Neuronal stem cell (in vitro differentiated cells): ENCODE measurements at regions not wholly inside any gene's neighbourhood (a gene's known extent, or its start where the extent isn't known, plus 50 kb on each side); places are given as distances from the start of the nearest gene placed in this dataset.

Experiments
- DNase-seq: peaks from one replicate; pipeline ENCODE4 v3.0.0-alpha.2; 2013; ENCODE audit warnings: low spot score
- H2AFZ ChIP-seq: one replicate; pipeline ENCODE4 v1.6.1; 2013; ENCODE audit warnings: mild to moderate bottlenecking, low read length, inconsistent platforms
- H2AK5ac ChIP-seq: 2 replicates; pipeline ENCODE4 v1.6.1; 2013; ENCODE audit warnings: low read depth, mild to moderate bottlenecking, inconsistent platforms, low read length, moderate library complexity, mixed read lengths
- H2BK120ac ChIP-seq: 2 replicates; pipeline ENCODE4 v1.6.1; 2013; ENCODE audit warnings: low read depth, mild to moderate bottlenecking, inconsistent platforms, low read length, moderate library complexity, mixed read lengths
- H2BK12ac ChIP-seq: one replicate; pipeline ENCODE4 v1.6.1; 2013; ENCODE audit warnings: low read length, inconsistent platforms
- H2BK15ac ChIP-seq: 2 replicates; pipeline ENCODE4 v1.6.1; 2013; ENCODE audit warnings: mild to moderate bottlenecking, low read length, inconsistent platforms, mixed read lengths
- H2BK5ac ChIP-seq: one replicate; pipeline ENCODE4 v1.6.1; 2013; ENCODE audit warnings: inconsistent platforms, mild to moderate bottlenecking, low read length, moderate library complexity
- H3K14ac ChIP-seq: one replicate; pipeline ENCODE4 v1.6.1; 2013; ENCODE audit warnings: low read length, inconsistent platforms
- H3K18ac ChIP-seq: 2 replicates; pipeline ENCODE4 v1.6.1; 2013; ENCODE audit warnings: low read length, inconsistent platforms
- H3K23ac ChIP-seq: 2 replicates; pipeline ENCODE4 v1.6.1; 2013; ENCODE audit warnings: low read depth, mild to moderate bottlenecking, mixed read lengths, low read length, inconsistent platforms; ENCODE audit not compliant: poor library complexity
- H3K27ac ChIP-seq: replicated peaks from 3 replicates; pipeline ENCODE4 v1.5.1; 2013; ENCODE audit warnings: low read length, inconsistent platforms
- H3K27me3 ChIP-seq, 3 experiments: 2 replicates each; pipeline ENCODE4 v1.6.1; 2013; ENCODE audit warnings: low read length in 3 of 3, mild to moderate bottlenecking in 2 of 3, inconsistent platforms in 1 of 3, low read depth in 1 of 3, mixed read lengths in 1 of 3, moderate library complexity in 1 of 3; ENCODE audit not compliant: control insufficient read depth in 3 of 3, insufficient read depth in 3 of 3
- H3K36me3 ChIP-seq, 2 donors: replicated peaks in 1 of 2; 2 replicates each; pipeline ENCODE4 v1.6.1; 2013; ENCODE audit warnings: low read length in 2 of 2; ENCODE audit not compliant: control insufficient read depth in 2 of 2, insufficient read depth in 2 of 2
- H3K4ac ChIP-seq: 2 replicates; pipeline ENCODE4 v1.6.1; 2013; ENCODE audit warnings: inconsistent platforms, mild to moderate bottlenecking, low read length, moderate library complexity
- H3K4me1 ChIP-seq, 2 donors: 1 replicate in 1 of 2; 2 replicates in 1 of 2; pipeline ENCODE4 v1.6.1; 2013; ENCODE audit warnings: low read length in 2 of 2, low read depth in 1 of 2; ENCODE audit not compliant: control insufficient read depth in 2 of 2, insufficient read depth in 1 of 2
- H3K4me2 ChIP-seq: one replicate; pipeline ENCODE4 v1.6.1; 2013; ENCODE audit warnings: mild to moderate bottlenecking, low read length, inconsistent platforms; ENCODE audit not compliant: insufficient read depth, poor library complexity, severe bottlenecking
- H3K4me3 ChIP-seq, 2 donors: 2 replicates each; pipeline ENCODE4 v1.5.1; 2013; ENCODE audit warnings: low read length in 2 of 2, mild to moderate bottlenecking in 2 of 2, inconsistent platforms in 1 of 2, moderate library complexity in 1 of 2
- H3K79me1 ChIP-seq: one replicate; pipeline ENCODE4 v1.6.1; 2013; ENCODE audit warnings: low read depth, mild to moderate bottlenecking, inconsistent platforms, low read length, moderate library complexity
- H3K9ac ChIP-seq: one replicate; pipeline ENCODE4 v1.6.1; 2013; ENCODE audit warnings: mild to moderate bottlenecking, low read depth, low read length, inconsistent platforms; ENCODE audit not compliant: poor library complexity
- H3K9me3 ChIP-seq, 2 donors: replicated peaks in 1 of 2; 2 replicates each; pipeline versions ENCODE3 to v1.6.1; 2013; ENCODE audit warnings: low read length in 2 of 2, mild to moderate bottlenecking in 2 of 2, inconsistent platforms in 1 of 2, low read depth in 1 of 2, mixed read lengths in 1 of 2, moderate library complexity in 1 of 2; ENCODE audit not compliant: control insufficient read depth in 2 of 2, insufficient read depth in 1 of 2
- H4K8ac ChIP-seq: one replicate; pipeline ENCODE4 v1.6.1; 2013; ENCODE audit warnings: low read depth, mild to moderate bottlenecking, inconsistent platforms, low read length, moderate library complexity
- H4K91ac ChIP-seq: one replicate; pipeline ENCODE4 v1.6.1; 2013; ENCODE audit warnings: low read length, low read depth, mild to moderate bottlenecking, inconsistent platforms; ENCODE audit not compliant: poor library complexity
- WGBS, 2 donors: extraction: QIAGEN DNeasy Blood & Tissue Kit; methylation state at CpG; one replicate each; pipeline ENCODE4 v1.1.7; 2013; ENCODE audit warnings: missing lambda C conversion rate in 2 of 2, mixed read lengths in 1 of 2; ENCODE audit not compliant: insufficient read length in 2 of 2, insufficient replicate concordance in 1 of 2; ENCODE audit errors: extremely low coverage in 2 of 2; 5-methylcytosine and 5-hydroxymethylcytosine counted together

DNA sequence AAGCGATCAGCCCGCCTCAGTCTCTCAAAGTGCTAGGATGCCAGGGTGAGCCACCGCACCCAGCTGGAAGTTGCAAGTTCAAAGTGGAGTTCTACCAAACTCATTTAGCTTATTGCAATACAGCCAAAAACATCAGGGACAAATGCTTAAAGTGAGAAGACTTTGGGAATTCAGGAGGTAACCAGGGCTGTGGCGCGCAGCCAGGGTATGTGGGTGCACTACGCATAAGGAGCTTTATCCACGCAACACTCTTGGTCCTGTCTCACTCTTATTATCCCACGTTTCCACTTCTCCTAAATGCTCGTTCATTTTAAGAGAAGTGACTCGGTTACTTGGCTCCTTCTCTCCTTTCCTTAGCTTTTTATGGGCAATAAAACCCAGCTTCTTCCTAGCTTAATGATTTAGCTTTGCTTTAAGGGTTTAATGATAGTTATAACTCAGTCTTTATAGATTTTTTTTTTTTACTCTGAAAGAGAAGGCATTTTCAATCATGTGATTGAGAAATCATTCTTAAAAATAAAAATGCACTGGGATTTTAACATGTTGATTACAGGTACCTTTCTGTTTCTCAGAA lies 199.8 kb downstream of the KCNE4 start:
- H4K8ac ChIP-seq: no peak overlapping the region
- no peak overlapping the region for H2BK12ac ChIP-seq
- H2AFZ ChIP-seq: no peak overlapping the region
- H3K36me3 ChIP-seq: no peaks in the 10 kb centered on the region
- no peak overlapping the region for H3K27ac ChIP-seq
- no peak overlapping the region for H2BK15ac ChIP-seq
- H3K27me3 ChIP-seq: no peaks in the 10 kb centered on the region
- H3K9ac ChIP-seq: no peak overlapping the region
- no CpG with 5 or more reads among the region's 10 CpGs for WGBS, 2 donors
- no peak overlapping the region for H2BK120ac ChIP-seq
- H3K79me1 ChIP-seq: no peaks in the 10 kb centered on the region
- H3K9me3 ChIP-seq: peaks cover 0 to 6% of the 10 kb centered on the region in 2 donors
- H3K4me2 ChIP-seq: no peak overlapping the region
- H3K4ac ChIP-seq: no peak overlapping the region
- no peak overlapping the region for H2AK5ac ChIP-seq
- no peak overlapping the region for H4K91ac ChIP-seq
- no peak overlapping the region for H3K14ac ChIP-seq
- H3K18ac ChIP-seq: no peak overlapping the region
- DNase-seq: no peak
- no peaks in the 10 kb centered on the region for H3K4me1 ChIP-seq
- H3K23ac ChIP-seq: no peak overlapping the region
- no peak overlapping the region for H3K4me3 ChIP-seq
- no peak overlapping the region for H2BK5ac ChIP-seq

- Histone ChIP-seq H2BK5ac (no peak overlapping the region), H3K9ac (no peak overlapping the region), H3K27me3 (no peaks in the 10 kb centered on the region), H3K14ac (no peak overlapping the region), H2AK5ac (no peak overlapping the region), H3K23ac (no peak overlapping the region), H3K18ac (no peak overlapping the region), H2BK12ac (no peak overlapping the region), H2BK120ac (no peak overlapping the region), H3K4ac (no peak overlapping the region), H3K36me3 (no peaks in the 10 kb centered on the region), H4K8ac (no peak overlapping the region), H3K9me3 (peaks cover 0 to 3% of the 10 kb centered on the region in 2 donors), H2AFZ (peak overlapping the region; percentile 18), H4K91ac (no peak overlapping the region), H3K4me3 (no peak overlapping the region), H3K4me1 (peaks cover 0 to 11% of the 10 kb centered on the region in 2 donors), H3K4me2 (no peak overlapping the region), H3K27ac (no peak overlapping the region), H3K79me1 (no peaks in the 10 kb centered on the region), H2BK15ac (no peak overlapping the region)
- WGBS, 2 donors: no CpG with 5 or more reads among the region's 2 CpGs
- no peak for DNase-seq
Measured at GRCh38 chr2:223260681-223261080, 208.7 kb downstream of the KCNE4 start.

DNA sequence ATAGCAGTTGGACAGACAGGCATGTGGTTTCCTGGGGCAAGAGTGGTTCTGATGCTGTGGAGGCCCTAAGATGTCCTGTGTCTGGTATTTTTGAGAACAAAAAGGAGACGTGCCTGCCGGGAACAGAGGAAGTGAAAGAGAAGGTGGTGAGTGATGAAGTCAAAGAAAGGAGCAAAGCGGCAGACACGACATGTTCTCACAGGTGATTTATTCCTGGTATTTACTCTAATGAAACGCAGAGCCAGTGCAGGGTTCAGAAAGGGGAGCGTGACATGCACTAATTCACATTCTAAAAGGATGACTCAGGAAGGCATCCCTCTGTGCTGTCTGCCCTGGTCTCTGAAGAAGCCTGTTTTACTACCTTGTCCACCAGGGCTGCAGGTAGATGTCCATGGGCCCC lies 211.0 kb downstream of the KCNE4 start:
- no peak overlapping the region for H2AFZ ChIP-seq
- H2BK12ac ChIP-seq: no peak overlapping the region
- H3K9ac ChIP-seq: no peak overlapping the region
- H3K14ac ChIP-seq: no peak overlapping the region
- no peak overlapping the region for H4K91ac ChIP-seq
- no peak overlapping the region for H2BK120ac ChIP-seq
- H3K9me3 ChIP-seq: no peaks in the 10 kb centered on the region
- H3K79me1 ChIP-seq: no peaks in the 10 kb centered on the region
- H3K23ac ChIP-seq: no peak overlapping the region
- H2AK5ac ChIP-seq: no peak overlapping the region
- H3K4me2 ChIP-seq: no peak overlapping the region
- H2BK15ac ChIP-seq: no peak overlapping the region
- no peaks in the 10 kb centered on the region for H3K27me3 ChIP-seq
- no peak overlapping the region for H4K8ac ChIP-seq
- DNase-seq: no peak
- no CpG with 5 or more reads among the region's 6 CpGs for WGBS, 2 donors
- no peak overlapping the region for H3K18ac ChIP-seq
- no peak overlapping the region for H3K4me3 ChIP-seq
- H3K27ac ChIP-seq: no peak overlapping the region
- H3K4ac ChIP-seq: no peak overlapping the region
- H2BK5ac ChIP-seq: no peak overlapping the region
- no peaks in the 10 kb centered on the region for H3K36me3 ChIP-seq
- H3K4me1 ChIP-seq: peaks cover 0 to 11% of the 10 kb centered on the region in 2 donors

DNA sequence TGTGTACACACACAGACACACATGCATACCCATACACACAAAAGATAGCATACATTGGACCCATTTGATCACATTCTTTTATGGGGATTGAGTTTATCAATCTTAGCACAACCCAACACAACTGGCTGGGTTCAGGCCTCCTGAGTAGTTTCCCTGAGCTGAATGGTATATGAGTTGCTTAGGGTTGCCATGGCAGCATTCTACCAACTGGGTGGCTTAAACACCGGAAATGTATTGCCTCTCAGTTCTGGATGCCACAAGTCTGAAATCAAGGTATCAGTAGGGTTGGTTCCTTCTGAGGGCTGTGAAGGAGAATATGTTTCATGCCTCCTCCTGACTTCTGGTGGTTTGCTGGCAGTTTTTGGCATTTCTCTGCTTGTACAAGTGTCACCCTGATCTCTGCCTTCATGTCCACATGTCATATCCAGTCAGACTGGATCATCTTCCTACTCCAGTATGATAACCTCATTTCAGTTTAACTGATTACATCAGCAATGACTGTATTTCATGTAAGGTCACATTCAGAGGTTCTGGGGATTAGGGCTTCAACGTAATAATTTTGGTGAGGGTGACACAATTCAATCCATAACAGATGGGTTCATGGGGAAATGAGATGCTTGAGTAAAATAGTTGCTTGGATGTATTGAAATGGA lies 212.7 kb downstream of the KCNE4 start:
- Histone ChIP-seq H2BK5ac (no peak overlapping the region), H4K8ac (peak overlapping the region; percentile 56), H3K27me3 (no peaks in the 10 kb centered on the region), H3K79me1 (no peaks in the 10 kb centered on the region), H3K23ac (no peak overlapping the region), H2AFZ (peak overlapping the region; percentile 8), H2BK12ac (no peak overlapping the region), H3K9me3 (peaks cover 0 to 2% of the 10 kb centered on the region in 2 donors), H2AK5ac (no peak overlapping the region), H3K4me1 (peaks cover 0 to 11% of the 10 kb centered on the region in 2 donors), H2BK120ac (no peak overlapping the region), H2BK15ac (no peak overlapping the region), H3K14ac (no peak overlapping the region), H3K27ac (no peak overlapping the region), H3K4ac (no peak overlapping the region), H3K36me3 (no peaks in the 10 kb centered on the region), H4K91ac (no peak overlapping the region), H3K18ac (no peak overlapping the region), H3K9ac (no peak overlapping the region), H3K4me2 (no peak overlapping the region), H3K4me3 (no peak overlapping the region)
- no CpG with 5 or more reads among the region's 2 CpGs for WGBS, 2 donors
- DNase-seq: no peak
